Testis (tissue), 2 donors: ENCODE measurements at regions not wholly inside any gene's neighbourhood (a gene's known extent, or its start where the extent isn't known, plus 50 kb on each side); places are given as distances from the start of the nearest gene placed in this dataset.

Experiments
- DNase-seq: peaks from one replicate; pipeline ENCODE4 v3.0.0-alpha.2; 2019
- H3K27ac ChIP-seq, 2 donors: fragments of 200-600 bp; sonication (generic); one replicate each; pipeline ENCODE4 v1.5.1; 2019
- H3K27me3 ChIP-seq: fragments of 200-600 bp; sonication (generic); one replicate; pipeline ENCODE4 v1.5.1; 2019
- H3K36me3 ChIP-seq: fragments of 200-600 bp; sonication (generic); one replicate; pipeline ENCODE4 v1.5.1; 2017; ENCODE audit warnings: low read depth; ENCODE audit errors: missing control alignments
- H3K4me1 ChIP-seq: fragments of 200-600 bp; sonication (generic); one replicate; pipeline ENCODE4 v1.5.1; 2019
- H3K4me3 ChIP-seq, 2 donors: fragments of 200-600 bp; sonication (generic); one replicate each; pipeline ENCODE4 v1.5.1; 2017 to 2019
- H3K9me3 ChIP-seq: fragments of 200-600 bp; sonication (generic); one replicate; pipeline ENCODE4 v1.5.1; 2017
- POLR2A ChIP-seq: fragments of 450-650 bp; IDR thresholded peaks from one replicate; pipeline ENCODE4 v1.6.1; 2017; ENCODE audit warnings: antibody characterized with exemption, mild to moderate bottlenecking, moderate library complexity
- WGBS, 2 donors: methylation state at CpG; one replicate each; pipeline ENCODE4 v1.1.5; 2018; 5-methylcytosine and 5-hydroxymethylcytosine counted together
- intact Hi-C: fragments of 100-400 bp; cut with DNase I; formaldehyde crosslinking; loops from one replicate; pipeline ENCODE4 v1.15.1; 2023; ENCODE audit warnings: low total_unique reads
- TF ChIP-seq, protein P1 (sequence below), 3 experiments: fragments of 450-650 bp in 2 of 3; fragments of 200-600 bp in 1 of 3; sonication (generic) in 1 of 3; IDR thresholded peaks; one replicate each; pipeline ENCODE4 v1.5.1; 2016 to 2019; ENCODE audit warnings: antibody characterized with exemption in 3 of 3, mild to moderate bottlenecking in 2 of 3, moderate library complexity in 1 of 3

DNA sequence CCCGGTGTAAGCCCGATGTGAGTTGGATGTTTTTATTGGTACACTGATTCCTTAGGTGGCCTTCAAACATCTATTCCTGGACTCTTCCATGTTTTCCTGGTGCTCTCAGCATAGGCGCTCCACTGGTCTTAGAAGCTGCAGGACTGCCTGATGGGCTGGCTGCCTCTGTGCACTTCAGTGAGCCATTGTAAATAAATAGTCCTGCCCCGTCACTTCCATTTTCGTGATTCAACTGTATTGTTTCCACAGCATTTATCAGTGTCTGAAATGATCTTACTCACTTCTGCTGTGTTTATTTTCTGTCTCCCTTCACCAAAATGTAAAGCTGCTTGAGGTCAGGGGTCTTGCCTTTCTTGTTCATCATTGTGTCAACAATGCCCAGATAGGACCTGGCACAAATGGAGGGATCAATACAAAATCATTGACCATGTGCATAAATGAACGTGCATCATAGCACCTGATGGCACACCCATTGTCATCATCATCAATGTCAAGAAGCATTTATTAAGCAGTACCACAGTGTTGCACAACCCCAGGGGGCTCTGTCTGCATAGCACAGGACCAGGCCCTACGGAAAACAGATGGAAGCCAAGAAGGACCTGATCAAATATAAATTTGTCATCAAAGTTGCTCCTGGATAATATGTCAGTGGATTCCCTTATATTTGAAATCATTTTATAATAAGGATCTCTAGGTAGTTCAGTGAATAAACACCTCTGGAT, 66.6 kb upstream of the CPHXL start:
- Histone ChIP-seq H3K4me3 (no peak overlapping the region), H3K27me3 (no peaks in the 10 kb centered on the region), H3K36me3 (no peaks in the 10 kb centered on the region), H3K9me3 (no peaks in the 10 kb centered on the region), H3K4me1 (no peaks in the 10 kb centered on the region), H3K27ac (no peak overlapping the region)
- intact Hi-C loops = no loop called here
- TF ChIP-seq, protein P1, sequence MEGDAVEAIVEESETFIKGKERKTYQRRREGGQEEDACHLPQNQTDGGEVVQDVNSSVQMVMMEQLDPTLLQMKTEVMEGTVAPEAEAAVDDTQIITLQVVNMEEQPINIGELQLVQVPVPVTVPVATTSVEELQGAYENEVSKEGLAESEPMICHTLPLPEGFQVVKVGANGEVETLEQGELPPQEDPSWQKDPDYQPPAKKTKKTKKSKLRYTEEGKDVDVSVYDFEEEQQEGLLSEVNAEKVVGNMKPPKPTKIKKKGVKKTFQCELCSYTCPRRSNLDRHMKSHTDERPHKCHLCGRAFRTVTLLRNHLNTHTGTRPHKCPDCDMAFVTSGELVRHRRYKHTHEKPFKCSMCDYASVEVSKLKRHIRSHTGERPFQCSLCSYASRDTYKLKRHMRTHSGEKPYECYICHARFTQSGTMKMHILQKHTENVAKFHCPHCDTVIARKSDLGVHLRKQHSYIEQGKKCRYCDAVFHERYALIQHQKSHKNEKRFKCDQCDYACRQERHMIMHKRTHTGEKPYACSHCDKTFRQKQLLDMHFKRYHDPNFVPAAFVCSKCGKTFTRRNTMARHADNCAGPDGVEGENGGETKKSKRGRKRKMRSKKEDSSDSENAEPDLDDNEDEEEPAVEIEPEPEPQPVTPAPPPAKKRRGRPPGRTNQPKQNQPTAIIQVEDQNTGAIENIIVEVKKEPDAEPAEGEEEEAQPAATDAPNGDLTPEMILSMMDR (IDR thresholded peaks at IDR 0.05) = no peak
- no peak for TF ChIP-seq POLR2A
- DNase-seq = no peak
- WGBS, 2 donors = 86 to 88% methylated on average over 7 of the region's 7 CpGs

DNA sequence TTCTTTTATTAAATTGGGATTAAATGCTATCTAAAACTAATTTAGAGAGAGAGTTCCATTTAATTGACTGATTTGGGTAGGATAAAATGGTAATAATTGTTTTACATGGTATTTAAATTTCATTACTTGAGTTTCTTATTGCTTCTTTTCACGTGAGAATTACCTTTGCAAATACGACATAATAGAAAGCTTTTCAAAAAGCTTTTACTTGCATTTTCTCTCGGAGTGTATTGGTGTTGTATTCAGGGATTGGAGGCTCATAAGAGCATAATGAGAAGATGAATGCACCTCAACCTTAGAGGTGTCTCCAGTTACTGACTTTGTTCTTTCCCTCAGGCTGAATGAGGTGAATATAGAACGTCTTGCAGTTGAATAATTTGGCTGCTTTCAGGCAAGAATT, 67.4 kb upstream of the CPHXL start:
- Histone ChIP-seq H3K27me3 (no peaks in the 10 kb centered on the region), H3K27ac (no peak overlapping the region), H3K9me3 (no peaks in the 10 kb centered on the region), H3K4me1 (no peaks in the 10 kb centered on the region), H3K4me3 (no peak overlapping the region), H3K36me3 (no peaks in the 10 kb centered on the region)
- intact Hi-C loops = no loop called here
- no peak for DNase-seq
- TF ChIP-seq, protein P1 (IDR thresholded peaks at IDR 0.05) = no peak
- TF ChIP-seq POLR2A = no peak
- 64 to 74% methylated on average over 4 of the region's 4 CpGs for WGBS, 2 donors

DNA sequence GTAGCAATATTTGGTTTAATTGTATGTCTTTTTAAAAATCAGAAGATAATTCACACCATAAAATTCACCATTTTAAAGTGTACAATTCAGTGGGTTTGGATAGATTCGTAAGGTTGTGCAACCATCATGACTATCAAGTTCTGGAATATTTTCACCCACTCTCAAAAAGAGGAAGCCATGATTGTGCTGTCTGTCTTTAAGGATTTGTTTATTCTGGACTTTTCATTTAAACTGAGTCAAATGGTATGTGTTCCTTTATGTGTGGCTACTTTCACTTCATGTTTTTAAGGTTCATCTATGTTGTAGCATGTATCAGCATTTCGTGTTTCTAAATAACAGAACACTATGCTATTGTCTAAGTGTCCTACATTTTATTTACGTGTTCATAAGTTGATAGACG, 68.1 kb upstream of the CPHXL start:
- 68 to 89% methylated on average over 4 of the region's 4 CpGs for WGBS, 2 donors
- TF ChIP-seq POLR2A = no peak
- TF ChIP-seq, protein P1 (IDR thresholded peaks at IDR 0.05) = no peak

DNA sequence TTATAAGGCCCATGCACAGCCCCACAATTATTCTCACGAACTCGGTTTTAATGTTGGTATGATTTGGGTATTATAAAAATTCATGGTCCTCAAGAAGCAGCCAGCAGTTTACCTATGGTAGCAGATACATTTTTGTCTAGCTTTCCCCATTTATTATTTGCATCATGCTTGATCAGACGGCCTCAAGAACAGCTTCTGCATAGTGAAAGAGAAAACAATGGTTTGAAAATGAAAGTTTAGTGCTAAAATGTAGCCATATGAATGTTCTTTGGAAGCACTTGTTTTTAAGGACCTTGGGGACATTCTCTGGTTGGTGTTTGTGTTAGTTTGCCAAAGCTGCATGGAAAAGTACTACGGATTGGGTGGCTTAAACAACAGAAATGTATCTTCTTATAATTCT, 72.4 kb upstream of the CPHXL start:
- H3K27ac ChIP-seq = no peak overlapping the region
- no peak overlapping the region for H3K4me3 ChIP-seq
- DNase-seq = no peak
- 64 to 68% methylated on average over 4 of the region's 4 CpGs for WGBS, 2 donors
- H3K9me3 ChIP-seq = no peaks in the 10 kb centered on the region
- no peaks in the 10 kb centered on the region for H3K36me3 ChIP-seq
- no peaks in the 10 kb centered on the region for H3K4me1 ChIP-seq
- H3K27me3 ChIP-seq = no peaks in the 10 kb centered on the region
- TF ChIP-seq, protein P1 (IDR thresholded peaks at IDR 0.05) = no peak
- no peak for TF ChIP-seq POLR2A
- intact Hi-C loops = no loop called here

More for the DNA sequence above, 68.1 kb upstream of the CPHXL start:
- no peaks in the 10 kb centered on the region for H3K9me3 ChIP-seq
- no peak for DNase-seq
- intact Hi-C loops = no loop called here
- H3K4me1 ChIP-seq = no peaks in the 10 kb centered on the region
- H3K27me3 ChIP-seq = no peaks in the 10 kb centered on the region
- no peaks in the 10 kb centered on the region for H3K36me3 ChIP-seq
- no peak overlapping the region for H3K27ac ChIP-seq
- H3K4me3 ChIP-seq = no peak overlapping the region

DNA sequence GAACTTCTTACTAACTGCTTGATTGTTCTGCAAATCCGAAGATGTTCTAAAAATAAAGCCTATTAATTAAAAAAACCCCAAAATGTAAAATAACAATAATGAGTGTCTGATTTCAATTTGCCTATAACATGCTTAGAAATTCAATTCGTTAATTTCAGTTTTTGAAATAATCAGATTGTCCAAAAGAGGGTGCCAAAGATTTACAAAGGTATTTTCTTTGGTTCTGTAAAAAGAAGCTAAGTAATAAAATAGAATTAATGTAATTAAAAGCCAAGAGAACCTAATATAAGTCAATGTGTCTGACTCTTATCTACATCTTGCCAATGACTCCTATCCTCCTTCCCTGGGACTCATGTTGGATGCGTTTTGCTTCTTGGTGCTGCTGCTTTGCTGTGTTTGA, 75.0 kb upstream of the CPHXL start:
- no peak for DNase-seq
- TF ChIP-seq POLR2A = no peak
- TF ChIP-seq, protein P1 (IDR thresholded peaks at IDR 0.05) = no peak
- intact Hi-C loops = no loop called here
- H3K27ac ChIP-seq = no peak overlapping the region
- 50 to 54% methylated on average over 3 of the region's 3 CpGs for WGBS, 2 donors
- no peaks in the 10 kb centered on the region for H3K36me3 ChIP-seq
- no peaks in the 10 kb centered on the region for H3K27me3 ChIP-seq
- H3K9me3 ChIP-seq = no peaks in the 10 kb centered on the region
- no peak overlapping the region for H3K4me3 ChIP-seq
- H3K4me1 ChIP-seq = no peaks in the 10 kb centered on the region
